MCF 10A (cell line): ENCODE measurements at regions not wholly inside any gene's neighbourhood (a gene's known extent, or its start where the extent isn't known, plus 50 kb on each side); places are given as distances from the start of the nearest gene placed in this dataset.
"Not testable (repeated sequence)": the region's sequence is repeated elsewhere in the genome, so short reads cannot be mapped to it uniquely, and the experiment has no call there.

Source experiments
- BruUV-seq: library from RNA; stranded (reverse); fragments of 400-500 nt; replicated peaks from 2 replicates; lab custom pipeline; 2021; lab: Mats Ljungman, UMichigan
- CTCF ChIA-PET: fragments of 300-600 bp; sonication (Branson Sonifier 250); formaldehyde crosslinking; extraction: SDS; loops from one replicate; lab custom pipeline; 2021; ENCODE audit warnings: antibody characterized with exemption, inconsistent platforms; lab: Yijun Ruan, JAX
- POLR2A ChIA-PET: fragments of 300-600, 350-650 bp; sonication (Branson Sonifier 250); formaldehyde crosslinking; extraction: SDS; loops from one replicate; lab custom pipeline; 2020; ENCODE audit warnings: antibody characterized with exemption, inconsistent platforms; lab: Yijun Ruan, JAX
- DNase-seq: peaks from one replicate; pipeline ENCODE4 v3.0.0-alpha.2; 2018; ENCODE audit not compliant: unreplicated experiment
- H3K27ac Mint-ChIP-seq: one replicate; pipeline ENCODE4 v1.8.0; 2022; ENCODE audit warnings: mild to moderate bottlenecking, low read depth, mixed read lengths; ENCODE audit not compliant: unreplicated experiment
- H3K27me3 Mint-ChIP-seq: one replicate; pipeline ENCODE4 v1.8.0; 2022; ENCODE audit warnings: mixed read lengths; ENCODE audit not compliant: insufficient read depth, unreplicated experiment
- H3K36me3 Mint-ChIP-seq: one replicate; pipeline ENCODE4 v1.8.0; 2022; ENCODE audit warnings: mild to moderate bottlenecking, moderate library complexity, mixed read lengths; ENCODE audit not compliant: insufficient read depth, unreplicated experiment
- H3K4me1 Mint-ChIP-seq: one replicate; pipeline ENCODE4 v1.8.0; 2022; ENCODE audit warnings: mixed read lengths; ENCODE audit not compliant: insufficient read depth, unreplicated experiment
- H3K4me3 Mint-ChIP-seq: one replicate; pipeline ENCODE4 v1.8.0; 2022; ENCODE audit warnings: mild to moderate bottlenecking, moderate library complexity, mixed read lengths; ENCODE audit not compliant: unreplicated experiment
- H3K9me3 Mint-ChIP-seq: one replicate; pipeline ENCODE4 v1.8.0; 2022; ENCODE audit warnings: mixed read lengths; ENCODE audit not compliant: unreplicated experiment
- CTCF ChIP-seq: fragments of 200-600 bp; IDR thresholded peaks from one replicate; pipeline ENCODE4 v1.8.0; 2022; ENCODE audit warnings: antibody characterized with exemption, mild to moderate bottlenecking; ENCODE audit not compliant: unreplicated experiment
- intact Hi-C: fragments of 100-400 bp; cut with micrococcal nuclease; formaldehyde crosslinking; loops from 2 replicates; pipeline ENCODE4 v1.14.1; 2022

- Mint-ChIP-seq H3K4me3 (no peak overlapping the region), H3K27ac (no peak overlapping the region), H3K9me3 (no peaks in the 10 kb centered on the region), H3K27me3 (peaks cover 22% of the 10 kb centered on the region), H3K36me3 (no peaks in the 10 kb centered on the region), H3K4me1 (peaks cover 6% of the 10 kb centered on the region)
- ChIA-PET POLR2A (interaction anchor here (0.6 kb wide), 1 partner anchor 1538 kb away, joined by 3 read pairs; no protein-coding TSS in a partner anchor), CTCF (interaction anchor here (0.6 to 21.0 kb wide), 8 partner anchors 9 to 374 kb away, joined by 3 to 319 read pairs (median 4); no protein-coding TSS in a partner anchor)
- BruUV-seq: no TSS peak
- no peak for DNase-seq
- no peak for TF ChIP-seq CTCF
- intact Hi-C loops: no loop called here
Measured at GRCh38 chr7:142506601-142507000, 242.7 kb upstream of the PRSS1 start.

DNA sequence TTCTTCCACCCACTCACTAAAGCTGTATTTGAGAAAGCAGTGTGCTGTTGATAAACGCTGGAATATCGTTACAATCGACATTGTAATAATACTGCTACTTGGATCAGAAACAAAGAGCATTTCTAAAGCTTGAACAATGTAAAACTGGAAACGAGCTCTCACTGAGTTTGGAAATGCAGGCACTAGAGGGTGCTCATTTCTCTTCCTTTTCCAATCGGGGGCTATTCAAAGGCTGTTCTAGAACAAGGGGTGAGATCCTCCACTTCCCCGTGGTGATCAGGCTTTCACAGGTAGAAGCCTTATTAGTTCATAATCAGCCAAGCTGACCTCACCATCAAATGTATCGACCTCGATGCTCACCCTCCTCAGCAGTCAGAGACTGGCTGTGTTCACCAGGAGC lies 245.3 kb upstream of the PRSS1 start:
- CTCF ChIA-PET: interaction anchor here (1.0 to 21.0 kb wide), 5 partner anchors 17 to 307 kb away, joined by 3 to 319 read pairs (median 6); no protein-coding TSS in a partner anchor
- not testable (repeated sequence) for BruUV-seq

DNA sequence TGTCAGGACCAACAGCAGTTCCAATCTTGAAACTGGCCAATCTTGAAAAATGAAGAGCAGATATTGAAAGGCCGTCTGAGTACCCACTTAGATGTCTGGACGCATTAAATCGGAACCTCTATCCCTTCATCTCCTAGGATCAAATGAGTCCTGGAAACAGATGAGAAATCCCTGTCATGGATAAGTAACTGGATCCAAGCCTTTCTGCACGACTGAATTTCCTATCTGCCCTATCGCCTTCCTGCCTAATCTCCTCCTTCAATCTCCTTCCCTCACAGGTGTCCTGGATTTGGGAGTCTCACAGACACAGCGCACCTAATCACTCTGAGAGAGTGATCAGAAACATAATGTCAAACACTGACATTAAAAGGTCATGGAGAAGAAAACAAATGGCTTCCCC lies 245.2 kb upstream of the PRSS58 start:
- Mint-ChIP-seq H3K36me3 (no peaks in the 10 kb centered on the region), H3K27ac (no peak overlapping the region), H3K27me3 (peaks cover 22% of the 10 kb centered on the region), H3K4me1 (peaks cover 10% of the 10 kb centered on the region), H3K4me3 (no peak overlapping the region), H3K9me3 (no peaks in the 10 kb centered on the region)
- no TSS peak for BruUV-seq
- ChIA-PET POLR2A (no interaction called here), CTCF (interaction anchor here (0.6 to 21.0 kb wide), 6 partner anchors 18 to 308 kb away, joined by 3 to 319 read pairs (median 4); no protein-coding TSS in a partner anchor)
- no peak for TF ChIP-seq CTCF
- no peak for DNase-seq
- intact Hi-C loops: no loop called here

More for the DNA sequence above, 245.3 kb upstream of the PRSS1 start:
- intact Hi-C loops, H3K9me3 Mint-ChIP-seq, DNase-seq, H3K4me1 Mint-ChIP-seq, H3K36me3 Mint-ChIP-seq, H3K4me3 Mint-ChIP-seq, POLR2A ChIA-PET, H3K27ac Mint-ChIP-seq: not testable (repeated sequence)
- peaks cover 22% of the 10 kb centered on the region for H3K27me3 Mint-ChIP-seq

- Mint-ChIP-seq H3K27me3 (peaks cover 22% of the 10 kb centered on the region), H3K27ac (no peak overlapping the region), H3K4me3 (no peak overlapping the region), H3K36me3 (no peaks in the 10 kb centered on the region), H3K9me3 (no peaks in the 10 kb centered on the region), H3K4me1 (peaks cover 17% of the 10 kb centered on the region)
- POLR2A ChIA-PET: no interaction called here
- TF ChIP-seq CTCF: no peak
- intact Hi-C loops: no loop called here
- CTCF ChIA-PET: interaction anchor here (1.0 to 21.0 kb wide), 6 partner anchors 11 to 282 kb away, joined by 4 to 319 read pairs (median 9); no protein-coding TSS in a partner anchor
- no TSS peak for BruUV-seq
- no peak for DNase-seq
Measured at GRCh38 chr7:142501434-142501833, 243.6 kb upstream of the PRSS58 start.
